Renal cortical epithelial cell (primary cell): ENCODE measurements at regions not wholly inside any gene's neighbourhood (a gene's known extent, or its start where the extent isn't known, plus 50 kb on each side); places are given as distances from the start of the nearest gene placed in this dataset.

ENCODE experiments used
- DNase-seq: peaks from one replicate; pipeline ENCODE4 v3.0.0-alpha.2; 2011; ENCODE audit warnings: low read depth

DNA sequence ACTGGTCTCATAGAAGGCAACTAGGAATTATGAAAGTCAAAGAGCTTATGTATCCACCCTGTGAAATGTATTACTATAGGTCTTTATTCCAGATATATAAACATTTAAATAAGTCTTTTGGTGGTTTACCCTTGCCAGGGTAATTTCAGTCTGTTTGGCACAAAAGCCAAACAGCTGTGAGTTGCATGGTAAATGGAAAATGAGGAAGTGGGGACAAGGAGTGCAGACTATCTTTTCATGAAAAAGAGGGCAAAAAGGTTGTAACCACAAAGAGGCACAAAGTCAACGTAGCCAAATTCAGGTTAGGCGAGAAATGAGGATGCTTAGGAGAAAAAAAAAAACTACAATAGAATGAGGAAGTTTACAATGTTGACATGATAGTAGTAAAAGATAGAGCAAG lies 492.3 kb upstream of the PRMT6 start:
- DNase-seq = no peak

DNA sequence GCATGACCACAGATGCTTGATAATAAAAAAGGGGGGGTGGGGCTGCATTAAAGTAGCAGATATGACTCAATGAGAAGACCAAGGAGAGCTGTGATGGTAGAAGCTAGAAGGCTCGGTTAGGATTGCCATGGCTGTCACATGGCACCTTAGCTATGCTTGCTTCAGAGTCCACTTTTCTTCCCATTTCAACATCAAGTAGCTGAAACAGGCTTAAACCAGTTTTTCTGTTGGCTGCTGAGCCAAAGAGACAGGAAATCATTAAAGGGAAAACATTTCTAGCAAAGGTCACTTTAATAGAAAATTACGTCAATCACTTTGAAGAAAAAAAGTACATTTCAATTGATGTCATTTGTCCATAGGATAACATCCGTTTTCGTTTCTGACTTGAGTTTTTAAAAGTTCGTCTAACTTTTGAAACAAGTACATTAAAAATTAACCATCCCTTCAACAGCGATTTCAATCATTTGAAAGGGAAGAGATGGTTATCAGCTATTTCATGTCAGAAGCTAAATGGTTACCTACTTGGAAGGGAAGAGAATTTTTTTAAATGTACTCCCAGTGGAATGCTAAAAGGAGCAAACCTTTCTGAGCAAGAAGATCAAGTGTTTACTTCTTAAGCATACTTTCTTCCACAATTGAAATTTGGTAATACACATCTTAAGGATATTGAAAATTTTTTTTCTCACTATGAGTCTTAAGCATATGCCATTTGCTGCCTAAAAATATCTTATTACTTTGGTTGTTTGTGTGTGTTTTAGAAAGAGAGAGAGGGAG lies 488.1 kb upstream of the PRMT6 start:
- peak; percentile 50 for DNase-seq

DNA sequence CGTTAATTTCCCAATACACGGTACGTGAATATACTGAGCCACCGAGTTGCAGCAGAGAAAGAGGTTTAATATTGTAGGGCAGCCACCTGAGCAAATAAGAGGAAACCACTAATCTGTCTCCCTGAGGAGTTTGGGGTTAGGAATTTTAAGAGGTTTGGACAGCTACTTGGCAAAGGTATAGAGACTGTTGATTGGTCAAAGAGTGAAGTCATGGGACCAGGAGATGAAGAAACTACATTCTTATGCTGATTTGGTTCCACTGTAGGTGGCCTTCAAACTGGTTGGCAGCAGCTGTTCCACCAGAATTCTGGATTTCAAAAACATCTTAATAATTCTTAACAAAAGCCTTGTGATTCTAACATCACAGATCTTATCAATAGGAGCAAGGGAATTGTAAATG lies 485.4 kb upstream of the PRMT6 start:
- no peak for DNase-seq

DNA sequence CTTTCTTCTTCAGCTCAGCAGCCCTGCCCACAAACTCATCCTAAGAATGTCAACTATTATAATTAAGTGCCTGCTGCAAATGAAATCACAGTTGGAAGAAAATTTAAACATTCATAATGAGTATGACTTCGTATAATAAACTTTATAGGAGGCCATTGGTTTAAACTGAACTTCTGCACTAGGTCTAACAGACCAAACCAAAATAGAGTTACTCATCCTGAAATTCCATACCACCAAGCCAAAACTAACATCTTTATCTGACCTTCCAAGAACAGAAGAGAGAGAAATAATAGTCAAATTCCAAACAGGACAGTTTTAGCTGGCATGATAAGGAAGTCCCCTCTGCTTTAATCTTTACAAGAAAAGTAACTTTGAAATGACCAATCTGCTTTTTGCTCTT lies 472.4 kb upstream of the PRMT6 start:
- DNase-seq = no peak

DNA sequence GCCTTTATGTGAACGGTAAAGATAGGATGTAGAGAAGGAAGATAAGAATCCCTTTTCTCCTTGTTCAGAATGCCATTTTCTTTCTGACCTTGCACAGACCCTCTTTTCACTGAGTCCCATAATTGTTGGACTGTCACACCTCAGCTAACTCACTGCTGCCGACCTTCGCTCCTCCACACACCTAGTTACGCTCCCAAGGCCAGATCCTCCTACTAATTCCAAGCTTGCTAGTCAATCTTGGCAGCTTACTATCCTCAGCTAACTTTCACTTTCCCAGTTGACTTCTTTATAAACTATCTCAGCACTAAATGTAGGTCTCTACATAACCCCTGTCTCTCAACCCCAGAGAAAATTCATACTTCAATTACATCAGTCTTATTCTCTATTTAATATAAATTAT lies 471.8 kb upstream of the PRMT6 start:
- DNase-seq = no peak

DNA sequence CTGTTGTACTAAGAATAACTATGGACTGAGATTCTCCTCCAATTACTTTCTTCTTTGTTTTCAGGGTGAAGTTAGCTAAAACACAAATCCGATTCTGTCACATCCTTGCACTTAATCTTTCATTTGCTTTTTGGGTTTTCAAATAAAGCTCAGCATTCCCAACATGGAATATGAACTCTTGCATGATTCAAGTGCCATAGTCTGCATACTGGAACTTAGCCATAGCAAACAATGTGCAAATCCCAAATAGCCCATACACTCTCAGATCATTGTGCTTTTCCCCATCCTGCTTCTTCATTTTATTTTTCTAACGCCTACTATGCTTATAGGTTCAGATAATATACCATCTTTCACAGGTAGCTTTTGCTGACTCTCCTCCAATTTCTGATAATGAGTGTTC lies 455.8 kb upstream of the PRMT6 start:
- no peak for DNase-seq

DNA sequence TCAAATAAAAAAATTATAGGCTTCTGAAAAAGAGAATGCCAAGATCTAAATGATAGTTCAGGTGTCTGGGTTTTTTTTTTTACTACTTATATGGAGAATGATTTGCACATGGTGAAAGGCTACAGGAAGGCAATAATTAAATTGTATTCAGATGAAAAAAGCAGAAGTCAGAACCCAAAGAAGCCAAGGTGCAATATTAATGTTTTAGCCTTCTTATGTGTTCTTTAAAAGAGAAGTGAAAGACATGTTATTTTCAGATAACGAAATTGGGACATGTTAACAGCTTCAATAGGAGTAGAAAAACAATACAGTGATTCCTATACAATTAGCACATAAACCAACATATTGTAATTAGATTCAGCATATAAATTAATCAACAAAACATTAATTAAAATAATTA lies 452.9 kb upstream of the PRMT6 start:
- DNase-seq = no peak

DNA sequence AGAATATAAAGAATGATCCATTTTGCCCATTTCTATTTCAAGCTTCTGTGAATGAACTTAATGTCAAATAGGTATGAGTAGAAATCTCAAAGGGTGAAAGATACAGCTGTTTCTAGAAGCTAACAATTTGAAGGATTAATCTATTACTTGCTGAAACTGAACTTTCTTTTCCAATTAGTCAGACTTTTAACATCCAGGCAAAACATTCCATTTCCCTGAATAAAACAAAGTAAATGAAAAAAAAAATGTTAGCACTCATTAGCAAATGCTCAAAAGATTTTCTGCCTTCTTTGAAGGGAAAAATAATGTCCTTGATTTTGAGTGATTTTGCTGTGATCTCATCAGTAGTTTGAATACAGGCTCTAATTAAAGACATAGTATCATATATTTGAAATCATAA lies 447.6 kb upstream of the PRMT6 start:
- DNase-seq = peak; percentile 53

DNA sequence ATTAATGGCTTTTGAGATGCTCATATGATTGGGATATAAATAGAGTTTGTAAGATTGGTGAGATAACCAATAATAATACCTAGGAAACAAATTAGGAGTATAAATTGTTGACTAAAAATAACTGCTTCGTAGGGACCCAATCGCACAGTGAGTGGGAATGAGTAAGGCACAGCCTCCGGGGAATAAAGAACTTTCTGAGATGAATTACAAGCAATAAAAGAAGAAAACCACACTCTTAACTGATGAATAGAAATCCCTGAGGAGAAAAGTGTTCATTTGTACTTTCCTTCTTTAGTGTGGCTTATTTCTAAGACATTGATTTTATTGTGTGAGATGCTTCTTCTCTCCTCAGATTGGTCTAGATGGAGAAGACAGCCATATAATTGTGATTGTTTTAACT lies 443.4 kb upstream of the PRMT6 start:
- DNase-seq = no peak

DNA sequence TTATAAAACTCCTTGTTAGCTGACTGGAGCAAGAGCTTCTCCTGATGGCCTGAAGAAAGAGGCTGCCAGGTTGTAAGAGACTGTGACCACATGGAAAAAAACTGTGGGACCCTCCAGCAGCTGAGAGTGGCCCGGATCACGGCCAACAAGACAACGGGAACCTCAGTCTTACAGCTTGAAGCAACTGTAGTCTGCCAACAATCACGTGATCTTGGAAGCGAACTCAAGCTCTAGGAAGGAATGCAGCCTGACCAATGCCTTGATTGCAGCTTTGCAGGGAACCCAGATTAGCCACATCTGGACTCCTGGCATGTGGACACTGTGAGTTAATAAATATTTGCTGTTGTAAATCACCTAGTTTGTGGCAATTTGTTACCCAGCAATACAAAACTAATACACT lies 442.6 kb upstream of the PRMT6 start:
- DNase-seq = no peak

DNA sequence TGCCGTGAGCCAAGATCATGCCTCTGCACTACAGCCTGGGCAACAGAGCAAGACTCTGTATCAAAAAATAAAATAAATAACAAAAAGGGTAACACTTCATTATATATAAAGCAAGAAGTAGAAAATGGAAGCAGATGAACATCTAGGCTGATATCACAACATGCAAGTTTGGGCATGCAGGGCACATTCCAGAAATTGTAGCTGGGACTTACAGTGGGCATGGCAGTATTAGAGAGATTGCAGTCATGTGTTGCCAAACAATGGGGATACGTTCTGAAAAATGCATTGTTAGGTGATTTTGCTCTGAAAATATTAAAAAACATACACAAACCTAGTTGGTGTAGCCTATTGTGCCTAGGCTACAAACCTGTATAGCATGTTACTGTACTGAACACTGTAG lies 441.0 kb upstream of the PRMT6 start:
- no peak for DNase-seq

DNA sequence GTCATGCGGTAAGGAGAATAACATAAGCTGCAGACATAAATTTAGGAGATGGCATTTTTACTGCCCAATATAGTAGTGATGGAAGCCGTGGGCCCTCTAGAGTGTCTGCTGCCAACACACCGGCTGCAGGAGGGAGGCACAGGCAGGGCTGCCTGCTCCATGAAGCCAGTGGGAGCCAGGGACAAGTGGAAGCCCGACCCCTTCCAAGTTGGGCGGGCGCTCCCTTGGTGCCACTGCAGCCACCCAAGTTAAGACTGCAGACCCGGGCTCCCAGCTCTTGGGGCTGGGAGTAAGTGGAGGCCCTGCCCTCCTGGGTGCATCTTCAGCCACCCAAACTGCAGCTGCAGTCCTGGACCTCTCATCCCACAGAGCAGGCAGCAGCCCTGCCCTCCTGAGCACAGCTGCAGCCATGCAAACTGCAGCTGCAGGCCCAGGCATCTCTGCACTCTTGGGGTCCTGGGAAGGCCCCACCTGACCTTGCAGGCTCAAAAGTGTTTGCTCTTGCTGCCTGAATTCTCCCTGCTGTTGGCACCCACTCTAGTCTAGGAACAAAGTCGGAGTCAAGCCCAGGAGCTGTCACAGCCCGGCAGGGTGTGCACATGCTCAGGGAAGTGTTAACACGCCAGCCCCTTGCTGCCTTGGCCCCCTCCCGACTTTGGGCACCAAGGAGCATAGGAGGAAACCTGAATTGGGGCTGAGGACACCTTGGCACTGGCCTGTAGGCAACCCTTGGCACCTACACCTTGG lies 437.2 kb upstream of the PRMT6 start:
- DNase-seq = no peak

DNA sequence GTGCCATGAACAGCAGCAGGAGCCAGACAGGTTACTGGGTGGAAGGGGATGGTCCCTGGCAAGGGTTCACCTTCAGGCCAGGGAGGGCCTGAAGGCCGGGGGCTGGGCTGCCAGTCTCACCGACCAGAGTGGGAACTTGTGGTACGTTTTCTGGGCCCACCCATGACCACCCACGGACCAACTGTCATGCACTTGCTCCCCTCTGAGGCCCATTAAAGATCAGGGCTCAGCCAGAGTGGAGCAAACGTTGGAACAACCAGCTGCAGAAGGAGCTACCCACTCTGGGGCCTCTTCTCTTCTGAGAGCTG lies 436.7 kb upstream of the PRMT6 start:
- no peak for DNase-seq

DNA sequence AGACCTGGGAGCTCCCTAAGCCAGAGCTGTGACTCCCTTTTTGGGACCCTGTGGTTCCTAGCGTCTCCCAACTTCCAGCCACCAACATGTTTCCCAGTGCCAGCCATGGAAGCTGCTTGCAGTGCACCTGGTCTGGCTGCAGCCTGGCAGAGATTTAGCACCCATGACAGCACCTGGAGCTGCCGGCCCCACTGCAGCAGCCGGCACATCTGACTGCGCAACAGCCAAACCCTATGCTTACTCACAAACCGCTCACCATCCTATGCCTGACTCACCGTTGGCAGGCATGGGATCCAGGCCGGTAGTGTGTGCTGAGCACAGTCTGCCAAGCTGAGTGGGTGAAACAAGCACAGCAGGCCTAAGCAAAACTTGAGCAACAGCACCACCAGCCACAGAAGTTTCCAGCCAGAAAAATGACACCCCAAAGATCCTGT lies 435.9 kb upstream of the PRMT6 start:
- DNase-seq = peak; percentile 90

DNA sequence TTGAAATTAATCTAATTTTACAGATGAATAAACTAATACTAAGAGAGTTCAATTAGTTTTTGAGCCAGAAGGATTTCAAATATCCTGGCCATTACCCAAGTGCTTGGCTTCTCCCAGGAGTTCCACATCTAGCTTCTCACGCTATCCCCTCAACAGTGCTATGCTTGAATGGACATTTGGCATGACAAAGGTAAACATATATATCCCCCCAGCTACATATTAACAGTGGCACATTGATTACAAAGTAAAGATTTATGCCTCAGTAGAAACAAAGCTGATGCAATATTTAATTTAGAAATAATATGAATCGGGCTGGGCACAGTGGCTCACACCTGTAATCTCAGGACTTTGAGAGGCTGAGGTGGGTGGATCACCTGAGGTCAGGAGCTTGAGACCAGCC lies 434.6 kb upstream of the PRMT6 start:
- DNase-seq = peak; percentile 85

DNA sequence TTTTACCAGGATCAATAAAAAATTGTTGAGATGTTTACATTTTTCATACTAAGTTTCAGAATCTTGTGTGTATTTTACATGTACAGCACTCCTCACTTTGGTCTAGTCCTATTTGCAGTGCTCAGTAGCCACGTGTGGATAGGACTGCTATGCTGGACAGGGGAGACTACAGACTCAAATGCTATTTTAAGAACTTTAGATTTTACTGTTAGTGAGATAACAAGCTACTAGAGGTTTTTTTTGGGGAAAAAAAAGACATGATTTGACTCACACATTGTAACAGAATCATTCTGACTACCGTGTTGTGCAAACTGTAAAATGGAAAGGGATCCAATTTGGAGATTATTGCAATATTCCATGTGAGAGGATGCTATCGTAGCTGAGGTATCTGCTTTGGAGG lies 418.9 kb upstream of the PRMT6 start:
- DNase-seq = no peak

DNA sequence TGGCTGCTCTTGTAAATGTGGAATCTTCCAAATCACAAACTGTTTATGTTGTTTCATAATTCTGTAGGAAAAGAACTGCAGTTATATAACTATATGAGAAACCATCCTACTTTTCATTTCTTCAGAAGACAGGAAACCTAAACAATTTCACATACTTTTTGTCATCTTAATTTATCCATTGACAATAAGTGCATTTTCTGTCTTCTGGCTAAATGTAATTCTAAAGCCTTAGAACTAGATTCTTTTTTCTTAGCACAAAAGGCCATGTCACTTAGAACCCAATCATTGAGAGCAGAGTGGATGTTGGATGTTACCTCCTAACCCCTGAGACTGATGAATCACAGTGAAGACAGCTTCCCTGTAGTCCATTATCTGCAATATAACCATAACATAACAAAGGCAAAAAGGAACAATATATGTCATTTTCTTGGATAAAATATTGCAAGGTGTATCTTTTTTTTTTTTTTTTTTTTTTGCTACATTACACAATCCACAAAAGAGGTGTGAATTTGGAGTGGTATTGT lies 410.2 kb upstream of the PRMT6 start:
- no peak for DNase-seq

DNA sequence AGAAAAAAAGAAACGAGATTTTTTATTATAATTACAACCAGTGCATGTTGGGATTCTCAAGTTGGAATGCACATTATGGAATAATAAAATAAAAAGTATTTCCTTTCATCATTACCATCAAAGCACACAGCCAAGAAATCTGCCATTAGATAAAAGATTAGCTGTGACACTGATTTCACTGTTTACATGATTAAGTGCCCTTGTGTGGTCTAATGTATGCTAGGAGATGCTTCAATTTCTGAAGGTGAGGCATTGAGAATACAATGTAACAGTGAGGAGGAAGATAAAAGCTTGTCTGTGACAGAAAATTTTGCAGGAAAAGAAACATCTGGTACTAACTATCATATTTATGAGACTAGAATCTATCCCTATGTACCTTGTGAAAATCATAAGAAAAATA lies 409.7 kb upstream of the PRMT6 start:
- DNase-seq = no peak

DNA sequence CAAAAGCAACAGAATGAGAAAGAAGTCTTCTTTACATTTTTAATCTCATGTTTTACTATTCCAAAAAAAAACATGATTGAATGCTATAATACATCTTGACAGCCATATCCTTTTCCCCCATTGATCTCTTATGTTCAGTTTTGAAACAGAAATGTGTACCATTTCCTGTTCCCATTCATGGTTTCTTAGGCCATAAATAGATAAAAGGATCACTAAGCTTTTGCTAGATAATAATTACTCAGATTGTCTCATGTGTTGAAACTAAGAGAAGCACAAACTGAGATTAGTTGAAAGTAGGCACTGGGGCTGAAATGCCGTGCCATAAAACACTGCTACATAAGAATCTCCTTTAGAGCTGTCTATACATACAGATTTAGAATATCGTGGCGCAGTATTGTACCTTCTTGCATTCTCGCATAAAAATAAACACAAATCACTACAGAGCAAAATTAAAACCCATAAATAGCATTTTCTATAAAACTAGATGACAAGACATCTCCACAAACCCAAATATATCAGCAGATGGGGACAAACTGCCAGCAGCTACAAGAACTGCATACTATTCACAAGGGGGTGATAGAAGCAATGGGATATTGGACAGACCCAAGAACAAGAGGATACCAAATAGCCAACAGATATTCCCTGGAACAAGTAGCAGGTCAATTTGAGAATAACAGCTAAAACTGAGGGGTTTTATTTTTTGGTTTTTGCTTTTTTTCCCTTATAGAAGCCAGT lies 405.3 kb upstream of the PRMT6 start:
- no peak for DNase-seq

DNA sequence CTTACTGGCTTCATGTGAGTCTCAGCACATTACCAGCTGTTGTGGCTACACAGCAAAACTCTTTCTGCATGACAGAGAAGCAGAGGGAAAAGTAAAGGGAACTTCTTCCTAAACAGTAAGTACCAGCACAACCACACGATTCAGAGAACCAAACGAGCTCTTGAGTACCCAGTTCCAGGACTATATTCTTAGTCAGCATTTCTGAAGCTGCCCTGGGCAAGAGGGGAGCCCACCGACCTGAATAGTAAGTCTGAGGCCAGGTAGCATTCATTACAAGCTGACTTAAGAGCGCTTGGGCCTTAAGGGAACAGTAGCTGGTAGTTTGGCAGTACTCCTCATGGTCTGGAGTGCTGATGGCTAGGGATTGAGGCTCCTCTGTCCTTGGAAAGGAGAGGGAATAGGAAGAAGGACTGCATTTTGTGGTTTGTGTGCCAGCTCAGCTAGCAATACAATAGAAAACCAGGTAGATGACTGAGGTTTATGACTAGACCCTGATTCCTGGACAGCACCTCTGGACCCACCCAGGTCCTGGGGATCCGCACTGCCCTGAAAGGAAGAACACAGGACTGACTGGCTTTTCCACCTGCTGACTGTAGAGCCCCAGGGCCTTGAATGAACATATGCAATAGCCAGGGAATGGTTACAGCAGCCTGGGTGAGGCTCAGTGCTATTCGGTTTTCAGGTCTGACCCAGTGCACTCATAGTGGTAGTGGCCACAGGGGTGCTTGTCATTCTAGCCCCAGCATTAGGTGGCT lies 396.8 kb upstream of the PRMT6 start:
- DNase-seq = no peak

DNA sequence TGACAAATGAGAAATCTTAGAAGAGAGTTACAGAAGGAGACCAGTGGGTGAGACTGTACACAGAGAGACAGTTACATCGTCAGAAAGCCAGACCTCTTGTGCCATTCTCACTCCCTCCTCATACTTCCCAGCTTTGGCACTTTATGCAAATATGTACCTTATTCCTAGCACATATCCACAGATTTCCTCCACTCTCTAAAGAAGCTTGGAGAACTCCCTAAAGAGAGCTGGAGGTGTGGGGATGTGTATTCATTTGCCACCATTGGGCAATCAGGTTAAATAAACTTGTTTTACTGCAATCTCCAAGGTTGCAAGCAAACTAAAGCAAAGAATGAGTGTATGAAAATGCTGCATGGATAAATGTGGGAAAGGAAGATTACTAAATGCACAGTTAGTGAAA lies 380.9 kb upstream of the PRMT6 start:
- DNase-seq = peak; percentile 20

DNA sequence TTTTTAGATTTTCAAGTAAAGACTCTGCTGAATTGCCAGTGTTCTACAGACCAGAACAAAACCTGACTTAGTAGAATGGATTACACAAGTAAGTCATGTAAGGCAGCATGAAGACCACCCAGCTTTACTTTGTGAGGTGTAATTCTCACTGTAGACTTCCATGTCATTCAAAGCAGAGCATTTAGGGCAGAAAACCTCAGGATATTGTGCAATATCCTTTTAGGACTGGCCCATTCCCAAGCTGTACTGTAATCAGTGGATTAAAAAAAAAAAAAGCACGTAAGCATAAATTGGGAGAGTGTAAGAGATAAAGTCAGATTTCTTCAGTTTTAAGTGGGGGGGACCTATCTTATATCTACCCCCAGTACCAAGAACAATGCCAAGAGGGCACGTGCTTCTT lies 380.5 kb upstream of the PRMT6 start:
- peak; percentile 22 for DNase-seq
